ENCODE measurements at regions not wholly inside any gene's neighbourhood (a gene's known extent, or its start where the extent isn't known, plus 50 kb on each side); places are given as distances from the start of the nearest gene placed in this dataset.

DNA sequence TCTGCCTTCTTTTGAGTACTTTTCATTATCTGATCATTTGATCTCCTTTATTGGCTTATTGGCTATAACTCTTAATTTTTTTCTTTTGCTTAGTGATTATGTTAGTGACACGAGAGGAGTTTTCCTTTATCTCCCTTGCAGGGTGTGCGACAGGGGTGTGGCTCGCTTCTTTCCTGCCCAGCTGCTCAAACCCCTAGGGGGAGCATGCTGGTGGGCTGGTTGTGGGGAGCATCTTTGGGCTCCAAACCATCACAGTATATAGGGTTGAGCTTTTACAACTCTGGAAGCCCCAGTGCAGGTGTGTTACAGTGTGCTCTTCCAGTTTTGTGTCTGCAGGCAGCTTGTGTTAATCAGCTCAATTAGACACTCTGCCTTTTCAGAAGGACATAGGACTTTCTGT, 357.0 kb upstream of the TMEFF2 start:
- TF ChIP-seq MAX (IDR thresholded peaks at IDR 0.05; ENCODE audit: low read depth) = no peak

GRCh38 chr2:192546565-192546964, 351.8 kb upstream of the TMEFF2 start:
- Histone ChIP-seq H3K27me3 (ENCODE audit: insufficient read depth) (no peaks in the 10 kb centered on the region), H3K36me3 (replicated peaks in 1 of 2; ENCODE audit: control insufficient read depth in 1 of 2, insufficient read depth in 2 of 2, low read length in 1 of 2) (no peaks in the 10 kb centered on the region), H3K79me2 (ENCODE audit: insufficient read depth) (no peaks in the 10 kb centered on the region), H3K27ac (ENCODE audit: low read depth in 2 of 2, low read length in 1 of 2) (no peak overlapping the region), H3K4me1 (ENCODE audit: control insufficient read depth in 1 of 2, insufficient read depth in 2 of 2, low read depth in 1 of 2, low read length in 1 of 2) (peaks cover 0 to 6% of the 10 kb centered on the region in 2 experiments; a peak in 3 of 4 replicates), H3K4me3 (ENCODE audit: low read depth in 2 of 2, low read length in 1 of 2) (no peak overlapping the region), H2AFZ (ENCODE audit: low read depth) (no peak overlapping the region), H3K4me2 (no peak overlapping the region), H3K9me3 (no peaks in the 10 kb centered on the region), H3K9me2 (no peaks in the 10 kb centered on the region), H3F3A (replicated peaks; ENCODE audit: insufficient read depth) (no peaks in the 10 kb centered on the region), H4K20me1 (ENCODE audit: insufficient read depth) (no peaks in the 10 kb centered on the region), H3K9ac (no peak overlapping the region)
- no peak for TF ChIP-seq PBX3 (IDR thresholded peaks at IDR 0.05)
- TF ChIP-seq EP300 (IDR thresholded peaks at IDR 0.05; ENCODE audit: borderline replicate concordance in 1 of 2, low read depth in 1 of 2, low read length in 1 of 2) = no peak
- TF ChIP-seq SMC3 (IDR thresholded peaks at IDR 0.05; ENCODE audit: low read depth, low read length) = no peak
- TF ChIP-seq FOXJ3 (CRISPR knock-in tag; IDR thresholded peaks at IDR 0.05) = no peak
- WGBS (ENCODE audit: low lambda C conversion rate) = 75% methylated on average over 3 of the region's 3 CpGs
- CTCF ChIA-PET = no interaction called here
- POLR2A ChIA-PET = no interaction called here
- no peak for DNase-seq

More for the DNA sequence above, 357.0 kb upstream of the TMEFF2 start:
- Histone ChIP-seq H3K9ac (no peak overlapping the region), H3K4me3 (ENCODE audit: low read depth in 2 of 2, low read length in 1 of 2) (no peak overlapping the region), H3K9me3 (no peaks in the 10 kb centered on the region), H4K20me1 (ENCODE audit: insufficient read depth) (no peaks in the 10 kb centered on the region), H3K79me2 (ENCODE audit: insufficient read depth) (no peaks in the 10 kb centered on the region), H3K27me3 (ENCODE audit: insufficient read depth) (no peaks in the 10 kb centered on the region), H3K27ac (ENCODE audit: low read depth in 2 of 2, low read length in 1 of 2) (no peak overlapping the region), H3F3A (replicated peaks; ENCODE audit: insufficient read depth) (no peaks in the 10 kb centered on the region), H3K36me3 (replicated peaks in 1 of 2; ENCODE audit: control insufficient read depth in 1 of 2, insufficient read depth in 2 of 2, low read length in 1 of 2) (no peaks in the 10 kb centered on the region), H3K9me2 (no peaks in the 10 kb centered on the region), H3K4me2 (no peak overlapping the region), H3K4me1 (ENCODE audit: control insufficient read depth in 1 of 2, insufficient read depth in 2 of 2, low read depth in 1 of 2, low read length in 1 of 2) (no peaks in the 10 kb centered on the region), H2AFZ (ENCODE audit: low read depth) (no peak overlapping the region)
- ChIA-PET POLR2A (no interaction called here), CTCF (no interaction called here)
- no peak for DNase-seq
- 76% methylated on average over 3 of the region's 3 CpGs for WGBS (ENCODE audit: low lambda C conversion rate)

DNA sequence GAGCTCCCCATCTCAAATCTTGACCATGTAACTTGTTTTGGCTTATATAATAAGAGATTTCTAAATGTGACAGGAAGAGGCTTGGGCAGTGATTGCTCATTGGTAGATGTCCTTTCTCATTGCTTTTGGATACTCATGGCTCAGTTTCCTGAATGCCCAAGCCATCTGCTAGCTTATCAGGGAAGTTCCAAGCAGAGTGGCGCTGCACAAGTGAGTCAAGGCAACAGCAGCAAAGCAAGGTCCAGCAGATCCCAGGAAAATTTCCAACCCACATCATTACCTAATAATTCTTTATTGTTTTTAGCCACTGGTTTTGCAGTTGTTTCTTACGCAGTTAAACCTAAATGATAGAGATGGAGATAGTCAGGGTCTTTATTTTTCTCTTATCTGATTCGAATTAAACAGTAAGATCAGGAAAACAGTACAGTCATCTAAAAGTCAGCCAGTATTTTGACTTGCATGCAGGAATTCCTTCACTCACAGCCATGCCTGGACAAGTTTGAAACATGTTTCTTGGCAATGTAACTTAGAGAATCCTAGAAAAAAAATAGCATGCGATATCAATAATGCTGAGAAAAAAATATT, 349.7 kb upstream of the TMEFF2 start:
- Histone ChIP-seq H3K9me3 (no peaks in the 10 kb centered on the region), H3K27ac (ENCODE audit: low read depth in 2 of 2, low read length in 1 of 2) (peak overlapping the region; percentile 38 to 84; a peak in 2 of 4 replicates), H3K4me3 (ENCODE audit: low read depth in 2 of 2, low read length in 1 of 2) (no peak overlapping the region), H4K20me1 (ENCODE audit: insufficient read depth) (no peaks in the 10 kb centered on the region), H3F3A (replicated peaks; ENCODE audit: insufficient read depth) (no peaks in the 10 kb centered on the region), H3K79me2 (ENCODE audit: insufficient read depth) (no peaks in the 10 kb centered on the region), H3K27me3 (ENCODE audit: insufficient read depth) (no peaks in the 10 kb centered on the region), H3K4me1 (ENCODE audit: control insufficient read depth in 1 of 2, insufficient read depth in 2 of 2, low read depth in 1 of 2, low read length in 1 of 2) (peaks cover 0 to 6% of the 10 kb centered on the region in 2 experiments; a peak in 3 of 4 replicates), H3K36me3 (replicated peaks in 1 of 2; ENCODE audit: control insufficient read depth in 1 of 2, insufficient read depth in 2 of 2, low read length in 1 of 2) (no peaks in the 10 kb centered on the region), H3K9me2 (no peaks in the 10 kb centered on the region), H2AFZ (ENCODE audit: low read depth) (0 out of 2 replicates have a peak overlapping the region, but pooled peaks have one; percentile 50), H3K4me2 (no peak overlapping the region), H3K9ac (no peak overlapping the region)
- WGBS (ENCODE audit: low lambda C conversion rate) = 39% methylated on average over 4 of the region's 4 CpGs
- no peak for DNase-seq
- POLR2A ChIA-PET = no interaction called here
- CTCF ChIA-PET = interaction anchor here (1.2 kb wide), 1 partner anchor 11 kb away, joined by 3 read pairs; no protein-coding TSS in a partner anchor
- TF ChIP-seq NRF1 (IDR thresholded peaks at IDR 0.05; ENCODE audit: low read depth, low read length) = no peak
- TF ChIP-seq CTCF (IDR thresholded peaks at IDR 0.05) = no peak
- TF ChIP-seq ZBTB33 (IDR thresholded peaks at IDR 0.05; ENCODE audit: borderline replicate concordance, low read depth) = no peak
- TF ChIP-seq, protein P1, sequence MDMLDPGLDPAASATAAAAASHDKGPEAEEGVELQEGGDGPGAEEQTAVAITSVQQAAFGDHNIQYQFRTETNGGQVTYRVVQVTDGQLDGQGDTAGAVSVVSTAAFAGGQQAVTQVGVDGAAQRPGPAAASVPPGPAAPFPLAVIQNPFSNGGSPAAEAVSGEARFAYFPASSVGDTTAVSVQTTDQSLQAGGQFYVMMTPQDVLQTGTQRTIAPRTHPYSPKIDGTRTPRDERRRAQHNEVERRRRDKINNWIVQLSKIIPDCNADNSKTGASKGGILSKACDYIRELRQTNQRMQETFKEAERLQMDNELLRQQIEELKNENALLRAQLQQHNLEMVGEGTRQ (IDR thresholded peaks at IDR 0.05; ENCODE audit: borderline replicate concordance, low read depth, low read length) = no peak
- TF ChIP-seq MXI1 (IDR thresholded peaks at IDR 0.05; ENCODE audit: low read depth, low read length) = no peak
- TF ChIP-seq PBX3 (IDR thresholded peaks at IDR 0.05) = no peak; the same call in 1 of the 2 replicates
- no peak for TF ChIP-seq IRF3 (IDR thresholded peaks at IDR 0.05; ENCODE audit: low read depth, low read length)
